Lung (tissue), 11 donors: ENCODE measurements at regions not wholly inside any gene's neighbourhood (a gene's known extent, or its start where the extent isn't known, plus 50 kb on each side); places are given as distances from the start of the nearest gene placed in this dataset.

Experiments
- ATAC-seq: fragments of 200-7000 bp; cut with Tn5 transposase; one replicate; pipeline ENCODE4 v1.9.1; 2020; ENCODE audit warnings: moderate number of reproducible peaks; ENCODE audit not compliant: insufficient read depth, low FRiP score
- DNase-seq, 3 donors: peaks; one replicate each; pipeline ENCODE4 v3.0.0-alpha.2; 2013 to 2017
- H3K27ac ChIP-seq, 2 donors: one replicate each; pipeline ENCODE4 v1.5.1; 2013; ENCODE audit warnings: mild to moderate bottlenecking in 2 of 2, moderate library complexity in 2 of 2, control low read depth in 1 of 2, inconsistent platforms in 1 of 2, low read depth in 1 of 2, low read length in 1 of 2
- H3K27me3 ChIP-seq, 3 donors: one replicate each; pipeline ENCODE4 v1.5.1; 2013; ENCODE audit warnings: low read length in 2 of 3; ENCODE audit not compliant: control insufficient read depth in 3 of 3, insufficient read depth in 3 of 3
- H3K36me3 ChIP-seq, 4 donors: one replicate each; pipeline ENCODE4 v1.5.1; 2013; ENCODE audit warnings: low read length in 4 of 4, mild to moderate bottlenecking in 1 of 4, moderate library complexity in 1 of 4; ENCODE audit not compliant: control insufficient read depth in 4 of 4, insufficient read depth in 4 of 4
- H3K4me1 ChIP-seq, 5 donors: one replicate each; pipeline ENCODE4 v1.5.1; 2013; ENCODE audit warnings: low read length in 5 of 5, mild to moderate bottlenecking in 2 of 5, moderate library complexity in 1 of 5; ENCODE audit not compliant: control insufficient read depth in 5 of 5, insufficient read depth in 5 of 5
- H3K4me3 ChIP-seq: one replicate; pipeline ENCODE4 v1.5.1; 2013; ENCODE audit warnings: mild to moderate bottlenecking, control low read depth, moderate library complexity
- H3K9ac ChIP-seq, 2 donors: one replicate each; pipeline ENCODE4 v1.5.1; 2013; ENCODE audit warnings: low read length in 2 of 2, control low read depth in 1 of 2; ENCODE audit not compliant: insufficient read depth in 1 of 2
- H3K9me3 ChIP-seq, 4 donors: one replicate each; pipeline ENCODE4 v1.5.1; 2013; ENCODE audit warnings: low read length in 3 of 4, mild to moderate bottlenecking in 1 of 4, moderate library complexity in 1 of 4; ENCODE audit not compliant: control insufficient read depth in 4 of 4, insufficient read depth in 3 of 4
- WGBS, 2 donors: extraction: QIAGEN DNeasy Blood & Tissue Kit; methylation state at CpG; one replicate each; pipeline ENCODE4 v1.1.7; 2013; 5-methylcytosine and 5-hydroxymethylcytosine counted together
- TF ChIP-seq, protein P1 (sequence below): IDR thresholded peaks from 2 replicates; pipeline ENCODE4 v1.5.1; 2012; ENCODE audit warnings: mild to moderate bottlenecking; ENCODE audit errors: control extremely low read depth, extremely low read depth
- donor health status: control.
- donor health status: control.
- donor health status: Bipolar disorder and iron deficiency.
- donor health status: healthy.
- donor health status: DM: yes; HTN: yes; CAD: no.

DNA sequence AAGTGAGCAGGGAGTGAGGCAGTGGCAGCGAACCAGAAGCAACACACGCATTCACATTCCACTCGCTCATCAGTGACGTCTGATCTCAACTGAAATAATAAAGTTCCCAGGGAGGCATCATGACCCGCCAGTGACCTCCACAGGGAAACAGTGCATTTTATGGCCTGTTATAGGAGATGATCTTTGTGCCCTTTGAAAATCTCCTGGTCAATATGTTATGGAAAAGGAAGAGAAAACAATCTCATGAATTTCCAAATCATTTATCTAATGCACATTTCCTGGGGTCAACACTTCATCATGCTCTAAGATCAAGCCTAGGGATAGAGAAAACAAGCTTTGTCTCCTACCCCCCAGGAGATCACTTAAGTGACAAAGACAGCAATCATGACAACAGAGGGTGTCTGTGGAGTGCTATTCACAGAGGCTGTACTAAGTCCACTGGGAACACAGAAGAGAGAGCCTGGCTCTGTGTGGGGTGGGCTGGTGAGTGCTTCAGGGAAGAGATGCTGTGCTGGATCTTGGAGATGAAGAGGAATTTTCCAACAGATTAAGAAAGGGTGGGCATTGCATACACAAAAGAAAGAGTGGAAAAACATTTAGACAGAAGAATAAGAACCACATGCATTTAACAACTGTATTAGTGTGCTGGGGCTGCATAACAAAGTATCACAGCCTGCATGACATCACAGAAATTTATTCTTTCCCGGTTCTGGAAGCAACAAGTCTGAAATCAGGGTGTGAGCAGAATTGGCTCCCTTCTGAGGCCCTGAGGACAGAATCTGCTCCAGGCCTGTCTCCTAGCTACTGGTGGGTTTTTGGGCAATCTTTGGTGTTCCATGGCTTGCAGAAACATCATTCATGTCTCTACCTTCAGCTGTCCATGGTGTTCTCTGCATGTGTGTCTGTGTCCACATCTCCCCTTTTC, 613.9 kb upstream of the IGFBP3 start:
- Histone ChIP-seq H3K9ac (no peak overlapping the region), H3K4me1 (peaks cover 0 to 5% (median 0%) of the 10 kb centered on the region in 5 donors), H3K36me3 (no peaks in the 10 kb centered on the region), H3K27ac (no peak overlapping the region), H3K27me3 (no peaks in the 10 kb centered on the region), H3K4me3 (no peak overlapping the region), H3K9me3 (peaks cover 0 to 8% (median 0%) of the 10 kb centered on the region in 4 donors)
- TF ChIP-seq, protein P1, sequence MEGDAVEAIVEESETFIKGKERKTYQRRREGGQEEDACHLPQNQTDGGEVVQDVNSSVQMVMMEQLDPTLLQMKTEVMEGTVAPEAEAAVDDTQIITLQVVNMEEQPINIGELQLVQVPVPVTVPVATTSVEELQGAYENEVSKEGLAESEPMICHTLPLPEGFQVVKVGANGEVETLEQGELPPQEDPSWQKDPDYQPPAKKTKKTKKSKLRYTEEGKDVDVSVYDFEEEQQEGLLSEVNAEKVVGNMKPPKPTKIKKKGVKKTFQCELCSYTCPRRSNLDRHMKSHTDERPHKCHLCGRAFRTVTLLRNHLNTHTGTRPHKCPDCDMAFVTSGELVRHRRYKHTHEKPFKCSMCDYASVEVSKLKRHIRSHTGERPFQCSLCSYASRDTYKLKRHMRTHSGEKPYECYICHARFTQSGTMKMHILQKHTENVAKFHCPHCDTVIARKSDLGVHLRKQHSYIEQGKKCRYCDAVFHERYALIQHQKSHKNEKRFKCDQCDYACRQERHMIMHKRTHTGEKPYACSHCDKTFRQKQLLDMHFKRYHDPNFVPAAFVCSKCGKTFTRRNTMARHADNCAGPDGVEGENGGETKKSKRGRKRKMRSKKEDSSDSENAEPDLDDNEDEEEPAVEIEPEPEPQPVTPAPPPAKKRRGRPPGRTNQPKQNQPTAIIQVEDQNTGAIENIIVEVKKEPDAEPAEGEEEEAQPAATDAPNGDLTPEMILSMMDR = no peak
- DNase-seq (peak; percentile 66 to 75 (median 70)), ATAC-seq (no peak)
- WGBS, 2 donors = 59 to 67% methylated on average over 6 of the region's 6 CpGs

DNA sequence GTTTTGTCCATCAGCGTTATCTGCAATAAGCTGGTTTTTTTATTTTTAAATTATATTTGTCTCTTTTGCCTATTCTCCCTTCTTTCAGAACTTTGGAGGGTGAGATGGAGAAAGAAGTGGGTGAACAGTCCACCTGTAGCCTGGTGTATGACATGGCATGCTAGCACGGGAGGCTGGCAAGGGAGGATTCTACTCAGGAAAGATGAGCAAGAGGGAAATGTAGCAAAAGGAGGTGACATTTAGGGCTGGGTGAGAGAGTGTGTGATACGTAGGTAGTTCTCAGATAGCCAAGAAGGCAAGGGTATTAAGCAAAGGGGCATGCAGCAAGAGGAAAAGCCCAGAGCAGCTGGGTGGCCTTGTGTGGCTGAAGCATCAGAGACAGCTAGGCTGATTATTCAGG, 612.9 kb upstream of the IGFBP3 start:
- H3K9me3 ChIP-seq = peaks cover 0 to 9% (median 0%) of the 10 kb centered on the region in 4 donors
- H3K27me3 ChIP-seq = no peaks in the 10 kb centered on the region
- ATAC-seq = no peak
- no peak overlapping the region for H3K9ac ChIP-seq
- TF ChIP-seq, protein P1 = no peak
- no peaks in the 10 kb centered on the region for H3K36me3 ChIP-seq
- DNase-seq = no peak
- H3K27ac ChIP-seq = no peak overlapping the region
- no peak overlapping the region for H3K4me3 ChIP-seq
- peaks cover 0 to 5% (median 0%) of the 10 kb centered on the region in 5 donors for H3K4me1 ChIP-seq
- WGBS, 2 donors = 92% methylated on average over 3 of the region's 3 CpGs

DNA sequence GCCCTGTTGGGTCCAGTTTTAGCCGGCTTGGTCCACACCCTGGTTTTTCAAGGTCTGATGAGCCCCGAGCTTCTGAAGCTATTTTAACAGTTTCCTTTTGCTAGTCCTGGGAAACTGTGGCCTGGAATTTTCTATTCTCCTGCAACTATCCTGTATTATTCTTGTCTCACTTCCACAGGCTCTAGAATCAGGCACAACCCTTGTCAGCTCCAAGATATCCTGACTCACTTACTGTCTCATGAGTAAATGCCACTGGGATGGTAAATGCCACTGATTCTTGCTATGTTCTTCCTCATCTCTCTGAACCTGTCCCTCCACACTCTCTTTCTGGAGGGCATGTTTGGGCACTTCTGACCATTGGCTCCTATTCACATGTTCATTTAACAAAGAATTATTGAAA, 611.5 kb upstream of the IGFBP3 start:
- ATAC-seq (no peak), DNase-seq (no peak)
- no peak overlapping the region for H3K27ac ChIP-seq
- H3K36me3 ChIP-seq = no peaks in the 10 kb centered on the region
- H3K4me3 ChIP-seq = no peak overlapping the region
- peaks cover 0 to 5% (median 0%) of the 10 kb centered on the region in 5 donors for H3K4me1 ChIP-seq
- 69 to 74% methylated on average over 2 of the region's 2 CpGs for WGBS, 2 donors
- H3K9me3 ChIP-seq = peaks cover 0 to 12% (median 2%) of the 10 kb centered on the region in 4 donors
- H3K9ac ChIP-seq = no peak overlapping the region
- TF ChIP-seq, protein P1 = no peak
- H3K27me3 ChIP-seq = no peaks in the 10 kb centered on the region
